Astrocyte (in vitro differentiated cells and primary cell): ENCODE measurements at regions not wholly inside any gene's neighbourhood (a gene's known extent, or its start where the extent isn't known, plus 50 kb on each side); places are given as distances from the start of the nearest gene placed in this dataset.

Experiments
- CTCF ChIP-seq: IDR thresholded peaks from 2 replicates; pipeline ENCODE4 v1.5.1; 2011; ENCODE audit warnings: low read depth, mild to moderate bottlenecking, inconsistent platforms, low read length, moderate library complexity; ENCODE audit not compliant: insufficient read depth
- EZH2 ChIP-seq: IDR thresholded peaks from 2 replicates; pipeline ENCODE4 v1.6.1; 2012; ENCODE audit warnings: mild to moderate bottlenecking, low read length, inconsistent platforms; ENCODE audit not compliant: insufficient read depth

- TF ChIP-seq CTCF: no peak
- no peak for TF ChIP-seq EZH2
Measured at GRCh38 chr12:28629691-28630090, 439.4 kb downstream of the CCDC91 start.
